ENCODE measurements at regions not wholly inside any gene's neighbourhood (a gene's known extent, or its start where the extent isn't known, plus 50 kb on each side); places are given as distances from the start of the nearest gene placed in this dataset.

DNA sequence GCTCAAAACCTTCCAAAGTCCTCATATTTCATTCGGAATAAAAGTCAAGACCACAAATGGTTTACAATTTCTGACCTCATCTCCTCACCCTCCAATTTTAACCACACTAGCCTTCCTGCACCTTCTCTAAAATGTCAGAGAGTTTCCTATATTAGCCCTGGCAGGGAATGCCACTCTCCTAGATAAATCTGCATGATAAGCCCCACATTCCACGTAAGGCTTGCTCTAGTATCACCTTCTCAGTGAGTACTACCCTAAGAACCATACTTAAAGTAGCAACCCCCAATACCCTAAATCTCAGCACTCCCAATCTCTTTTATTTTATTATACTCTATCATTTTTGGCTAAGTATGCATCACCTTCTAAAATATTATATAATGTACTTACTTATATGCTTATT, 100.5 kb upstream of the SLITRK5 start:
- TF ChIP-seq EZH2 (IDR thresholded peaks at IDR 0.05; ENCODE audit: borderline replicate concordance, low read length): no peak
- TF ChIP-seq, protein P1, sequence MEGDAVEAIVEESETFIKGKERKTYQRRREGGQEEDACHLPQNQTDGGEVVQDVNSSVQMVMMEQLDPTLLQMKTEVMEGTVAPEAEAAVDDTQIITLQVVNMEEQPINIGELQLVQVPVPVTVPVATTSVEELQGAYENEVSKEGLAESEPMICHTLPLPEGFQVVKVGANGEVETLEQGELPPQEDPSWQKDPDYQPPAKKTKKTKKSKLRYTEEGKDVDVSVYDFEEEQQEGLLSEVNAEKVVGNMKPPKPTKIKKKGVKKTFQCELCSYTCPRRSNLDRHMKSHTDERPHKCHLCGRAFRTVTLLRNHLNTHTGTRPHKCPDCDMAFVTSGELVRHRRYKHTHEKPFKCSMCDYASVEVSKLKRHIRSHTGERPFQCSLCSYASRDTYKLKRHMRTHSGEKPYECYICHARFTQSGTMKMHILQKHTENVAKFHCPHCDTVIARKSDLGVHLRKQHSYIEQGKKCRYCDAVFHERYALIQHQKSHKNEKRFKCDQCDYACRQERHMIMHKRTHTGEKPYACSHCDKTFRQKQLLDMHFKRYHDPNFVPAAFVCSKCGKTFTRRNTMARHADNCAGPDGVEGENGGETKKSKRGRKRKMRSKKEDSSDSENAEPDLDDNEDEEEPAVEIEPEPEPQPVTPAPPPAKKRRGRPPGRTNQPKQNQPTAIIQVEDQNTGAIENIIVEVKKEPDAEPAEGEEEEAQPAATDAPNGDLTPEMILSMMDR (IDR thresholded peaks at IDR 0.05; ENCODE audit: low read length): no peak

Data from OCI-LY1 (cell line).